Karpas-422 (cell line): ENCODE measurements at regions not wholly inside any gene's neighbourhood (a gene's known extent, or its start where the extent isn't known, plus 50 kb on each side); places are given as distances from the start of the nearest gene placed in this dataset.
A peak's percentile ranks its signal among the peaks of the same experiment; 100 is the strongest.

Source experiments
- DNase-seq: peaks from one replicate; pipeline ENCODE4 v3.0.0-alpha.2; 2015
- H2AFZ ChIP-seq: fragments of 200-600 bp; sonication (generic); 2 replicates; pipeline ENCODE4 v1.6.1; 2014; ENCODE audit warnings: antibody characterized with exemption, low read length, mixed read lengths
- H3K27ac ChIP-seq: fragments of 200-600 bp; sonication (generic); 2 replicates; pipeline ENCODE4 v1.5.1; 2014; ENCODE audit warnings: mild to moderate bottlenecking, low read length, moderate library complexity
- H3K27me3 ChIP-seq: fragments of 200-600 bp; sonication (generic); 2 replicates; pipeline ENCODE4 v1.6.1; 2014; ENCODE audit warnings: low read length, mixed read lengths
- H3K36me3 ChIP-seq: fragments of 200-600 bp; sonication (generic); 2 replicates; pipeline ENCODE4 v1.6.1; 2014; ENCODE audit warnings: low read length, mixed read lengths; ENCODE audit not compliant: insufficient read depth
- H3K4me1 ChIP-seq: fragments of 200-600 bp; sonication (generic); 2 replicates; pipeline ENCODE4 v1.6.1; 2014; ENCODE audit warnings: mild to moderate bottlenecking, low read length, mixed read lengths
- H3K4me2 ChIP-seq: fragments of 200-600 bp; sonication (generic); 2 replicates; pipeline ENCODE4 v1.6.1; 2014; ENCODE audit warnings: low read length, low read depth, mild to moderate bottlenecking; ENCODE audit not compliant: poor library complexity, severe bottlenecking
- H3K4me3 ChIP-seq: fragments of 200-600 bp; sonication (generic); 2 replicates; pipeline ENCODE4 v1.5.1; 2014; ENCODE audit warnings: mild to moderate bottlenecking, antibody characterized with exemption, low read length, mixed read lengths
- H3K79me2 ChIP-seq: fragments of 200-600 bp; sonication (generic); 2 replicates; pipeline ENCODE4 v1.6.1; 2014; ENCODE audit warnings: mild to moderate bottlenecking, low read length, mixed read lengths
- H3K9ac ChIP-seq: fragments of 200-600 bp; sonication (generic); 2 replicates; pipeline ENCODE4 v1.6.0; 2014; ENCODE audit warnings: low read length
- H3K9me2 ChIP-seq: fragments of 200-600 bp; sonication (generic), shearing (Covaris generic); replicated peaks from 2 replicates; pipeline ENCODE4 v1.6.0; 2014; ENCODE audit warnings: mild to moderate bottlenecking, low read length, moderate library complexity; ENCODE audit not compliant: insufficient read depth
- H3K9me3 ChIP-seq: fragments of 300-700, 200-600 bp; sonication (generic); 2 replicates; pipeline ENCODE4 v1.6.1; 2014; ENCODE audit warnings: low read length, mixed read lengths
- H4K20me1 ChIP-seq: fragments of 200-600 bp; sonication (generic); 2 replicates; pipeline ENCODE4 v1.6.1; 2014; ENCODE audit warnings: mild to moderate bottlenecking, antibody characterized with exemption, low read length, low read depth; ENCODE audit not compliant: insufficient read depth

DNA sequence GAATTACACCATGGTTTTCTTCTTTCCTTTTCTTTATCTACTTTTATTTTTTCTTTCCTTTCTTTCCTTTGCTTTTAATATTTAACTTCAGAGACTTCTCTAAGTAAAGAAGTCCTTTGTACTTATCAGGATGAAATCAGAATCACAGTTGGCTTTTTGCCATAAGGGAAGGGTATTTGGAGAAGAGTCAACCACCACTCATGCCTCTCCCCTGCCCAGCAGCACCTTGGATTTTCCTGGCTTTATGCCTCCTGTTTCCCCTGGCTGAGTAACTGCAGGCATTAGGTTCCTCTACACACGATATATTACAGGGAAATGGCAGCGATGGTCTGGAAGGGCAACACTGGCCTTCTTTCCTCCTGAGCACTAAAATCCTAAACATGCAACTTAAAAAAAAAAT lies 266.4 kb upstream of the CAND1 start:
- H2AFZ ChIP-seq = no peak overlapping the region
- H3K9me2 ChIP-seq = no peaks in the 10 kb centered on the region
- H3K4me3 ChIP-seq = no peak overlapping the region
- H3K36me3 ChIP-seq = no peaks in the 10 kb centered on the region
- no peaks in the 10 kb centered on the region for H4K20me1 ChIP-seq
- no peaks in the 10 kb centered on the region for H3K4me1 ChIP-seq
- no peak overlapping the region for H3K4me2 ChIP-seq
- H3K27me3 ChIP-seq = no peaks in the 10 kb centered on the region
- no peaks in the 10 kb centered on the region for H3K79me2 ChIP-seq
- H3K9me3 ChIP-seq = no peaks in the 10 kb centered on the region
- no peak overlapping the region for H3K9ac ChIP-seq
- no peak overlapping the region for H3K27ac ChIP-seq
- DNase-seq = no peak

DNA sequence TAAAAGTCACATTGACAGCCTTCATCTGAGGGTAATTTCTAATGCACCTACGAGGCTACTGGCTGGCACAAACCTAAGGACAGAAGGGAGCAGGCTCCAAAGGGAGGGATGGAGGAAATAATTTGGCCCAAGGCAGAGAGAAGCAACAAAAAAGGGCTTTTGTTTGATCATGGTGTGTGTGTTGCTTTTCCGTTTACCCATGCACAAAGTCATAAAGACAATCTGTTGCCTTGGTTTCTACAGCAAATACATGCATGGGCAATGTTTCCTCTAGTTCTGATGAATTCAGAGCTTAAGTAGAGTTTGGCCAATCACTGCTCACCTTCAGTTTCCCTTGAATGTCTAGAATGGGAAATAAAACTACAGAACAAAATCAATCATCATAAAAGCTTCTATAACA lies 262.5 kb upstream of the CAND1 start:
- Histone ChIP-seq H3K36me3 (no peaks in the 10 kb centered on the region), H3K9me2 (no peaks in the 10 kb centered on the region), H2AFZ (no peak overlapping the region), H3K79me2 (no peaks in the 10 kb centered on the region), H3K4me2 (no peak overlapping the region), H3K9me3 (no peaks in the 10 kb centered on the region), H3K9ac (no peak overlapping the region), H3K27ac (no peak overlapping the region), H4K20me1 (no peaks in the 10 kb centered on the region), H3K27me3 (no peaks in the 10 kb centered on the region), H3K4me3 (no peak overlapping the region), H3K4me1 (peaks cover 6% of the 10 kb centered on the region)
- no peak for DNase-seq

DNA sequence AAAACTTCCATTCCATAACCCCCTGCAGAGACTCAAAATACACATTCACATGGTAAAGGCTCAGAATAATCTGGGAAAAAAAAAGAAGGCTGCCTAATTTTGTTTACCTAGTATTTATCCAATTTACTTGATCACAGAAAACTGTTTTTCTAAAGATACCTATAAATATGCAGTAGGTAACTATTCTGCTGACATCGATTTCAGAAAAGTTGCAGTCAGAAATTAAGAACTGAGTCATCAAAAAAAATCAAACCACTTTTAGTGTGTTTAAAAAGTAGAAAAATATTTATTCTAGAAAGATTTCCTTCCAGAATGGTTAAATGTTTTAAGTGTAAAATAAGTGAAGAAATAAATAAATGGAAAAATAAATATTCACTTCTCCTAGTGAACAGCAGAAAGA lies 254.5 kb upstream of the CAND1 start:
- Histone ChIP-seq H3K4me2 (no peak overlapping the region), H3K79me2 (no peaks in the 10 kb centered on the region), H3K36me3 (no peaks in the 10 kb centered on the region), H3K9ac (no peak overlapping the region), H3K27ac (no peak overlapping the region), H3K4me3 (no peak overlapping the region), H3K9me3 (no peaks in the 10 kb centered on the region), H4K20me1 (no peaks in the 10 kb centered on the region), H2AFZ (no peak overlapping the region), H3K27me3 (0 out of 2 replicates have a peak, but pooled peaks cover 2% of the 10 kb centered on the region), H3K9me2 (no peaks in the 10 kb centered on the region), H3K4me1 (no peaks in the 10 kb centered on the region; the same call in 1 of the 2 replicates)
- no peak for DNase-seq

DNA sequence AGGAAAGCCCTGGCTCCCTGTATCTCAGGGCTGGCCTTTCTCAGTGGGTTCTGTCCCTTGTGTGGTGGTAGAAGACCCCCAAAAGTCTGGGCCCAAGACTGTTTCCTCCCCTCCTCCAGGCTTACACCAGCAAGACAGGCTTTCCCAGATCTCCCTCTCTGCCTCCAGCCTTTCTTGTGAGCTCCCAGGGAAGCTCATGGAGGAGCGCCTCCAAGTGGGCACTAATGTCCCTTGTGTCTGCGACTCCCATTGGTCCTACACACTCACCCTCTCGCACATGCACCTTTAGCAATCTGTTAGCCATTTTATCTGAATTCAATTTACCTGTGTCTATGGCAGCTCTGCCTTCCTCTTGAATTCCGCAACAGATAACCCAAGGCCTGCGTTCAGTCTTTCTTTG lies 251.1 kb upstream of the CAND1 start:
- H3K4me1 ChIP-seq = no peaks in the 10 kb centered on the region; the same call in 1 of the 2 replicates
- no peak overlapping the region for H3K27ac ChIP-seq
- H3K9me2 ChIP-seq = no peaks in the 10 kb centered on the region
- no peak overlapping the region for H3K9ac ChIP-seq
- H4K20me1 ChIP-seq = no peaks in the 10 kb centered on the region
- no peaks in the 10 kb centered on the region for H3K9me3 ChIP-seq
- H3K27me3 ChIP-seq = 0 out of 2 replicates have a peak, but pooled peaks cover 2% of the 10 kb centered on the region
- H3K4me3 ChIP-seq = no peak overlapping the region
- H3K36me3 ChIP-seq = no peaks in the 10 kb centered on the region
- H3K4me2 ChIP-seq = no peak overlapping the region
- no peaks in the 10 kb centered on the region for H3K79me2 ChIP-seq
- DNase-seq = no peak
- H2AFZ ChIP-seq = no peak overlapping the region

DNA sequence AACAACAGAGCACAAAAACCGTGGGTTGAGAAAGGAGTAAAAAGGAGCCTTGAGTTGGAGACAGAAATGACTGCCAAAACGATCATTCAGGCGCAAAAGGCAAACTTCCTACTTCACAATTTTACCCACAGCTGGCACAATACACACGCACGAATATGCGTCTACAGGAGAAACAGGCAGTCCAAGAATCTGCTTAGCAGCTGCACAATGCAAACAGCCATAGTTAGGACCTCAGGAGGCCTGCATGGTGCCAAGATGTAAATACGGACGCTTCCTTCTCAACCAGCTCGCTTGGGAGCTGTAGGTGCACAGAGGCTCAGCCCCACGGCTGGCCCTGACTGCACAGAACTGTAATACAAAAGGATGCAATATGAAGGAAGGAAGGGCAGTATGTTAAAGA lies 250.1 kb upstream of the CAND1 start:
- Histone ChIP-seq H2AFZ (no peak overlapping the region), H3K9ac (no peak overlapping the region), H3K36me3 (no peaks in the 10 kb centered on the region), H3K4me1 (no peaks in the 10 kb centered on the region; the same call in 1 of the 2 replicates), H3K27me3 (no peaks in the 10 kb centered on the region), H3K9me3 (no peaks in the 10 kb centered on the region), H3K27ac (no peak overlapping the region), H3K4me3 (no peak overlapping the region), H3K4me2 (no peak overlapping the region), H3K9me2 (no peaks in the 10 kb centered on the region), H3K79me2 (no peaks in the 10 kb centered on the region), H4K20me1 (no peaks in the 10 kb centered on the region)
- DNase-seq = no peak

DNA sequence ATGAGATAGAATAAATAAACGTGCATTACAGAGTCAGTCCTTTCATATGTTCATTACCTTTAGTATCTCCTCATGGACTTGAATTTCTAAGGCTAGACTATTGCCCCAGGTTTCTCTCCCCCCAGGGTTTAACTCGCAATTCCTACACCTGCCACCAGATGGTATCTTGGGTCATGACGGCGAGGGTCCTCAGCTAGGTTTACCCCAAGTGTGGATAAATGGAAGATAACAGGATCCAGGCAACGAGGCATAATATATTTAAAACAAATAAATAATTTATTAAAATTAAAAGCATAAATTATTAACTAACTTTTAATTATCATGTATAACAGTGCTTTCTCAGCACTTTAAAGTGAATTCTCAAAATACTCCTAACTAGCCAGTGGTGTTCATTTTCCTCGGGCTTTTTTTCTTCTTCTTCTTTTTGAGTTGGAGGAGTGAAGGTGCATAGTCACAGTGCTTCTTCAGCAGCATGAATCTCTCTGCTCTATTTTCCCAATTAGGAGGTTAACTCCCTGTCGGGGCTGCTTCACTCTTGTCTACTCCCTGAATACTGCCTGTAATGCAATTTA lies 243.5 kb upstream of the CAND1 start:
- H3K9me3 ChIP-seq = no peaks in the 10 kb centered on the region
- no peaks in the 10 kb centered on the region for H3K36me3 ChIP-seq
- H3K27me3 ChIP-seq = no peaks in the 10 kb centered on the region
- no peak overlapping the region for H3K4me2 ChIP-seq
- H2AFZ ChIP-seq = no peak overlapping the region
- H3K4me1 ChIP-seq = no peaks in the 10 kb centered on the region
- no peak overlapping the region for H3K4me3 ChIP-seq
- no peak overlapping the region for H3K9ac ChIP-seq
- H3K9me2 ChIP-seq = no peaks in the 10 kb centered on the region
- no peaks in the 10 kb centered on the region for H4K20me1 ChIP-seq
- H3K27ac ChIP-seq = no peak overlapping the region
- peak; percentile 82 for DNase-seq
- H3K79me2 ChIP-seq = no peaks in the 10 kb centered on the region

DNA sequence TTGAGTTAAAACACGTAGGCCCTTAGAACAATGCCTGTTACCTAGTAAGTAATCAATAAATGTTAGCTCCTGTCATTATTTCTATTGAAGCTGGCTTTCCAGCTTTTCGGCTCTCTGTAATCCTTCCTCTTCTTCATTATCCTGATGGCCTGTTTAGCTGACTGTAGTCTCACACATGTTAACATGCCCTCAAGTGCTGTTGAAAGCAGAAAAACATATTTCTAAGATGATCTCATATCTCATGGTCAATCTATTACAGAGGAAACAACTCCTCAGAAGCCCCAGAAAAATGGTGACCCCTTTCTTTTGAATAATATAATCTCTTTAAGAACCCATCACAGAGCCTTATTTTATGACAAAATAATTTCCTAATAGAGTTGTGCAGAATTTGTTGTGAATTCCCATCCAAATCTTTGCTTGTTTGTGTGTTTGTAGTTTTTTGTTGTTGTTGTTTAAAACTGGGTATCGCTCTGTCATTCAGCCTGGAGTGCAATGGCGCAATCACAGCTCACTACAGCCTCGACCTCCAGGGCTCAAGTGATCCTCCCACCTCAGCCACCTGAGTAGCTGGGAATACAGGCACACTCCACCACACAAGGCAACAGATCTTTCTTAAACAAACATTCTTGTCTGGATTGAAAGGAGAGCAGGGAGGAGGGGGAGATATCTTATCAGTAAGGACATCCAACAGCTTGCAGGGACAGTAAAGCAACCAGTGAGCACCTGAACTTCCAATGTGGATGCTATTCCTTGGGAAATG lies 242.5 kb upstream of the CAND1 start:
- H3K4me3 ChIP-seq = no peak overlapping the region
- no peak overlapping the region for H3K9ac ChIP-seq
- H3K27ac ChIP-seq = no peak overlapping the region
- no peaks in the 10 kb centered on the region for H3K36me3 ChIP-seq
- H3K9me3 ChIP-seq = no peaks in the 10 kb centered on the region
- H3K27me3 ChIP-seq = no peaks in the 10 kb centered on the region
- H3K4me2 ChIP-seq = no peak overlapping the region
- H2AFZ ChIP-seq = no peak overlapping the region
- H3K9me2 ChIP-seq = no peaks in the 10 kb centered on the region
- no peaks in the 10 kb centered on the region for H3K79me2 ChIP-seq
- no peaks in the 10 kb centered on the region for H3K4me1 ChIP-seq
- H4K20me1 ChIP-seq = no peaks in the 10 kb centered on the region
- DNase-seq = no peak

DNA sequence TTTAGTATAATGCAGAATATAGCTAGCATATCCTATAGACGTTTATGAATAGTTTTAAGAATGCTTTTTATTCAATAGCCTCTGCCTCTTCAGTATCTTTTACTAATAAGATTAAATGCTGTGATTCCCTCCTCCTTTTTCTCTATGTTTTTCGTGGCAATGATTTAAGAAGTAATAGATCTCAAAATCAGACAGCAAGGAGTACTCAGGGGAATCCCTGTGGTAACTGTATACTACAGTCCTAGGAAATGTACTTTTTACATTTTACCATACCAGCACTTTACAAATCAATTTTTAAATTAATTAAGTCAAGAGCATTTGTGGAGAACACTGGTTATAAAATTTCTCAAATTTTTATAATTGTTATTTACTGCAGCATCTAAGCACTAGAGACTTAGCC lies 240.6 kb upstream of the CAND1 start:
- H3K9me2 ChIP-seq = no peaks in the 10 kb centered on the region
- no peaks in the 10 kb centered on the region for H3K4me1 ChIP-seq
- H3K79me2 ChIP-seq = no peaks in the 10 kb centered on the region
- H3K27ac ChIP-seq = no peak overlapping the region
- H3K36me3 ChIP-seq = no peaks in the 10 kb centered on the region
- no peak overlapping the region for H2AFZ ChIP-seq
- no peaks in the 10 kb centered on the region for H3K27me3 ChIP-seq
- H3K9ac ChIP-seq = no peak overlapping the region
- no peaks in the 10 kb centered on the region for H3K9me3 ChIP-seq
- no peaks in the 10 kb centered on the region for H4K20me1 ChIP-seq
- no peak for DNase-seq
- no peak overlapping the region for H3K4me3 ChIP-seq
- no peak overlapping the region for H3K4me2 ChIP-seq
